GM12878 (cell line): ENCODE measurements at regions not wholly inside any gene's neighbourhood (a gene's known extent, or its start where the extent isn't known, plus 50 kb on each side); places are given as distances from the start of the nearest gene placed in this dataset.

ENCODE experiments used
- ATAC-seq: fragments of 200-7000 bp; cut with Tn5 transposase; 3 replicates; pipeline ENCODE4 v1.9.1; 2020; ENCODE audit warnings: mild to moderate bottlenecking, moderate library complexity
- BruUV-seq: library from RNA; stranded (reverse); fragments of 400-500 nt; replicated peaks from 2 replicates; lab custom pipeline; 2021; lab: Mats Ljungman, UMichigan
- CTCF ChIA-PET: fragments of 300-600 bp; sonication (Branson Sonifier 250); formaldehyde crosslinking; extraction: SDS; loops from one replicate; lab custom pipeline; 2021; ENCODE audit warnings: inconsistent platforms; lab: Yijun Ruan, JAX
- POLR2A ChIA-PET: fragments of 350-600 bp; formaldehyde crosslinking; extraction: SDS; loops from one replicate; lab custom pipeline; 2021; ENCODE audit warnings: inconsistent platforms; lab: Charles Lee
- RAD21 ChIA-PET: fragments of 300-600 bp; sonication (Branson Sonifier 250); formaldehyde crosslinking; loops from one replicate; lab custom pipeline; 2023; ENCODE audit warnings: antibody characterized with exemption; ENCODE audit not compliant: unreplicated experiment; lab: Charles Lee
- SMC1A ChIA-PET: fragments of 300-600 bp; sonication (Branson Sonifier 250); formaldehyde crosslinking; loops from one replicate; lab custom pipeline; 2023; ENCODE audit not compliant: unreplicated experiment, uncharacterized antibody; lab: Charles Lee
- DNase-seq: peaks from one replicate; pipeline ENCODE4 v3.0.0-alpha.2; 2011; ENCODE audit warnings: low read depth, low spot score
- FAIRE-seq: peaks from 3 replicates; lab custom pipeline; 2011; peaks lifted over from hg19 to GRCh38; lab: Jason Lieb, UNC
- H2AFZ ChIP-seq: 2 replicates; pipeline ENCODE4 v1.6.0; 2011; ENCODE audit warnings: low read depth, low read length, control low read depth; ENCODE audit not compliant: control insufficient read depth
- H3K27ac ChIP-seq: 2 replicates; pipeline ENCODE4 v1.5.1; 2011; ENCODE audit warnings: control low read depth; ENCODE audit not compliant: control insufficient read depth, insufficient read depth
- H3K27me3 ChIP-seq, 2 experiments: replicated peaks in 1 of 2; 2 replicates each; pipeline versions ENCODE4 v1.6.0 to v1.6.1; 2011; ENCODE audit warnings: low read length in 1 of 2; ENCODE audit not compliant: control insufficient read depth in 2 of 2, insufficient read depth in 2 of 2
- H3K36me3 ChIP-seq, 2 experiments: 2 replicates each; pipeline ENCODE4 v1.5.1; 2011; ENCODE audit warnings: low read length in 1 of 2; ENCODE audit not compliant: control insufficient read depth in 2 of 2, insufficient read depth in 2 of 2
- H3K4me1 ChIP-seq: 2 replicates; pipeline ENCODE4 v1.6.1; 2011; ENCODE audit warnings: mild to moderate bottlenecking, low read length, moderate library complexity, mixed read lengths; ENCODE audit not compliant: control insufficient read depth, insufficient read depth
- H3K4me2 ChIP-seq: 2 replicates; pipeline ENCODE4 v1.6.0; 2011; ENCODE audit warnings: control low read depth; ENCODE audit not compliant: control insufficient read depth, insufficient read depth
- H3K4me3 ChIP-seq: fragments of 200-600 bp; sonication (generic); 2 replicates; pipeline ENCODE4 v1.5.1; 2016
- H3K79me2 ChIP-seq: 2 replicates; pipeline ENCODE4 v1.6.0; 2011; ENCODE audit warnings: low read length; ENCODE audit not compliant: control insufficient read depth, insufficient read depth
- H3K9ac ChIP-seq: 2 replicates; pipeline ENCODE4 v1.8.0; 2011; ENCODE audit warnings: low read length, control low read depth, mixed read lengths; ENCODE audit not compliant: control insufficient read depth, insufficient read depth
- H3K9me3 ChIP-seq: replicated peaks from 3 replicates; pipeline ENCODE4 v1.5.1; 2011; ENCODE audit warnings: mild to moderate bottlenecking, low read length; ENCODE audit not compliant: control insufficient read depth, insufficient read depth
- H4K20me1 ChIP-seq: 2 replicates; pipeline ENCODE4 v1.6.0; 2011; ENCODE audit not compliant: control insufficient read depth, insufficient read depth
- EED ChIP-seq: sonication (generic); IDR thresholded peaks from 2 replicates; pipeline ENCODE4 v1.6.1; 2016; ENCODE audit warnings: antibody characterized with exemption, low read depth
- EP300 ChIP-seq, 2 experiments: fragments of 150-350 bp in 1 of 2; IDR thresholded peaks; 2 replicates each; pipeline ENCODE4 v1.6.1; 2011 to 2012; ENCODE audit warnings: low read depth in 2 of 2, low read length in 2 of 2, borderline replicate concordance in 1 of 2, improper control_type of control experiment in 1 of 2, inconsistent platforms in 1 of 2; ENCODE audit not compliant: control insufficient read depth in 1 of 2
- IKZF1 ChIP-seq: fragments of 450-650 bp; conservative IDR thresholded peaks from 2 replicates; pipeline ENCODE4 v1.6.1; 2017; ENCODE audit warnings: antibody characterized with exemption, mild to moderate bottlenecking
- KDM1A ChIP-seq: fragments of 200-600 bp; sonication (generic); IDR thresholded peaks from 2 replicates; pipeline ENCODE4 v1.6.1; 2016; ENCODE audit warnings: borderline replicate concordance
- MEF2B ChIP-seq: fragments of 450-650 bp; IDR thresholded peaks from 2 replicates; pipeline ENCODE4 v1.6.1; 2018; ENCODE audit warnings: mild to moderate bottlenecking, moderate library complexity; ENCODE audit not compliant: partially characterized antibody, poor library complexity, severe bottlenecking
- MYB ChIP-seq: fragments of 150-350 bp; IDR thresholded peaks from 2 replicates; pipeline ENCODE4 v1.6.1; 2014; ENCODE audit warnings: mild to moderate bottlenecking, low read depth, low read length, borderline replicate concordance
- NBN ChIP-seq: fragments of 450-650 bp; IDR thresholded peaks from 2 replicates; pipeline ENCODE4 v1.6.1; 2016
- RAD21 ChIP-seq: IDR thresholded peaks from 2 replicates; pipeline ENCODE4 v1.6.1; 2011; ENCODE audit warnings: mild to moderate bottlenecking, low read depth, low read length, moderate library complexity; ENCODE audit not compliant: insufficient read depth
- SREBF1 ChIP-seq: IDR thresholded peaks from 2 replicates; pipeline ENCODE4 v1.6.1; 2012; ENCODE audit warnings: mild to moderate bottlenecking, low read length
- YY1 ChIP-seq: IDR thresholded peaks from 2 replicates; pipeline ENCODE4 v1.6.1; 2011; ENCODE audit warnings: low read depth, mild to moderate bottlenecking, low read length
- WGBS: methylation state at CpG from one replicate; pipeline ENCODE4 v1.1.6; 2016; ENCODE audit warnings: low lambda C conversion rate; ENCODE audit not compliant: insufficient replicate concordance, insufficient coverage; ENCODE audit errors: missing lambda C conversion rate; 5-methylcytosine and 5-hydroxymethylcytosine counted together
- in situ Hi-C: fragments of 300-500 bp; cut with MboI; formaldehyde crosslinking; loops from 9 replicates; pipeline ENCODE4 v1.14.3; 2018; ENCODE audit warnings: mixed read lengths
- intact Hi-C: fragments of 100-400 bp; cut with micrococcal nuclease; formaldehyde crosslinking; loops from one replicate; pipeline ENCODE4 v1.14.2; 2022; ENCODE audit not compliant: unreplicated experiment
- TF ChIP-seq, protein P1 (sequence below): IDR thresholded peaks from 2 replicates; pipeline ENCODE4 v1.6.1; 2012; ENCODE audit warnings: improper control_type of control experiment, low read depth, low read length; ENCODE audit not compliant: insufficient replicate concordance

- no peak for TF ChIP-seq KDM1A
These were observed 355.8 kb downstream of the PCDH7 start (continued) for GRCh38 chr4:31075969-31076368.

- ATAC-seq (no peak), FAIRE-seq (no peak), DNase-seq (no peak)
- Histone ChIP-seq H3K27me3 (no peaks in the 10 kb centered on the region), H3K79me2 (no peaks in the 10 kb centered on the region), H2AFZ (no peak overlapping the region), H3K9ac (no peak overlapping the region), H3K4me3 (no peak overlapping the region), H3K4me2 (no peak overlapping the region), H3K4me1 (no peaks in the 10 kb centered on the region), H3K27ac (no peak overlapping the region), H4K20me1 (no peaks in the 10 kb centered on the region), H3K9me3 (no peaks in the 10 kb centered on the region), H3K36me3 (no peaks in the 10 kb centered on the region)
- POLR2A ChIA-PET, result no interaction called here
- CTCF ChIA-PET, result interaction anchor here (1.2 kb wide), 1 partner anchor 34 kb away, joined by 4 read pairs; no protein-coding TSS in a partner anchor
- no peak for TF ChIP-seq EED
- TF ChIP-seq MYB, result no peak
- TF ChIP-seq, protein P1, sequence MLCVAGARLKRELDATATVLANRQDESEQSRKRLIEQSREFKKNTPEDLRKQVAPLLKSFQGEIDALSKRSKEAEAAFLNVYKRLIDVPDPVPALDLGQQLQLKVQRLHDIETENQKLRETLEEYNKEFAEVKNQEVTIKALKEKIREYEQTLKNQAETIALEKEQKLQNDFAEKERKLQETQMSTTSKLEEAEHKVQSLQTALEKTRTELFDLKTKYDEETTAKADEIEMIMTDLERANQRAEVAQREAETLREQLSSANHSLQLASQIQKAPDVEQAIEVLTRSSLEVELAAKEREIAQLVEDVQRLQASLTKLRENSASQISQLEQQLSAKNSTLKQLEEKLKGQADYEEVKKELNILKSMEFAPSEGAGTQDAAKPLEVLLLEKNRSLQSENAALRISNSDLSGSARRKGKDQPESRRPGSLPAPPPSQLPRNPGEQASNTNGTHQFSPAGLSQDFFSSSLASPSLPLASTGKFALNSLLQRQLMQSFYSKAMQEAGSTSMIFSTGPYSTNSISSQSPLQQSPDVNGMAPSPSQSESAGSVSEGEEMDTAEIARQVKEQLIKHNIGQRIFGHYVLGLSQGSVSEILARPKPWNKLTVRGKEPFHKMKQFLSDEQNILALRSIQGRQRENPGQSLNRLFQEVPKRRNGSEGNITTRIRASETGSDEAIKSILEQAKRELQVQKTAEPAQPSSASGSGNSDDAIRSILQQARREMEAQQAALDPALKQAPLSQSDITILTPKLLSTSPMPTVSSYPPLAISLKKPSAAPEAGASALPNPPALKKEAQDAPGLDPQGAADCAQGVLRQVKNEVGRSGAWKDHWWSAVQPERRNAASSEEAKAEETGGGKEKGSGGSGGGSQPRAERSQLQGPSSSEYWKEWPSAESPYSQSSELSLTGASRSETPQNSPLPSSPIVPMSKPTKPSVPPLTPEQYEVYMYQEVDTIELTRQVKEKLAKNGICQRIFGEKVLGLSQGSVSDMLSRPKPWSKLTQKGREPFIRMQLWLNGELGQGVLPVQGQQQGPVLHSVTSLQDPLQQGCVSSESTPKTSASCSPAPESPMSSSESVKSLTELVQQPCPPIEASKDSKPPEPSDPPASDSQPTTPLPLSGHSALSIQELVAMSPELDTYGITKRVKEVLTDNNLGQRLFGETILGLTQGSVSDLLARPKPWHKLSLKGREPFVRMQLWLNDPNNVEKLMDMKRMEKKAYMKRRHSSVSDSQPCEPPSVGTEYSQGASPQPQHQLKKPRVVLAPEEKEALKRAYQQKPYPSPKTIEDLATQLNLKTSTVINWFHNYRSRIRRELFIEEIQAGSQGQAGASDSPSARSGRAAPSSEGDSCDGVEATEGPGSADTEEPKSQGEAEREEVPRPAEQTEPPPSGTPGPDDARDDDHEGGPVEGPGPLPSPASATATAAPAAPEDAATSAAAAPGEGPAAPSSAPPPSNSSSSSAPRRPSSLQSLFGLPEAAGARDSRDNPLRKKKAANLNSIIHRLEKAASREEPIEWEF, result no peak
- TF ChIP-seq SREBF1, result no peak
- no peak for TF ChIP-seq MEF2B
- no peak for TF ChIP-seq EP300 (IDR thresholded peaks at IDR 0.05; ENCODE audit: borderline replicate concordance in 1 of 2, control insufficient read depth in 1 of 2, low read depth in 2 of 2, low read length in 2 of 2)
- TF ChIP-seq RAD21, result no peak
- TF ChIP-seq NBN, result no peak
- no peak for TF ChIP-seq IKZF1
- TF ChIP-seq YY1, result no peak
- WGBS, result 0% methylated on average over 1 of the region's 1 CpG
- no TSS peak for BruUV-seq
- SMC1A ChIA-PET, result no interaction called here
- RAD21 ChIA-PET, result no interaction called here
- intact Hi-C loops, result loop anchor here (5.0 kb wide), 1 partner anchor 651 kb away; no protein-coding TSS in a partner anchor
- in situ Hi-C loops, result no loop called here
These were observed 358.5 kb downstream of the PCDH7 start for GRCh38 chr4:31078661-31079060.
